PC-9 (cell line): ENCODE measurements at regions not wholly inside any gene's neighbourhood (a gene's known extent, or its start where the extent isn't known, plus 50 kb on each side); places are given as distances from the start of the nearest gene placed in this dataset.

Experiments
- BruUV-seq: library from RNA; stranded (reverse); fragments of 400-500 nt; replicated peaks from 2 replicates; lab custom pipeline; 2021; lab: Mats Ljungman, UMichigan
- CTCF ChIA-PET: fragments of 300-600 bp; sonication (Branson Sonifier 250); formaldehyde crosslinking; loops from one replicate; lab custom pipeline; 2022; ENCODE audit warnings: antibody characterized with exemption; lab: Charles Lee
- POLR2A ChIA-PET: fragments of 300-600 bp; sonication (Branson Sonifier 250); formaldehyde crosslinking; loops from one replicate; lab custom pipeline; 2022; ENCODE audit warnings: antibody characterized with exemption; ENCODE audit not compliant: unreplicated experiment; lab: Charles Lee
- DNase-seq, 2 experiments: peaks; one replicate each; pipeline versions ENCODE4 v3.0.0 to v3.0.0-alpha.2; 2015 to 2022; ENCODE audit warnings: mixed read lengths in 1 of 2
- H2AFZ ChIP-seq: fragments of 200-600 bp; sonication (generic); 2 replicates; pipeline ENCODE4 v1.8.1; 2017; ENCODE audit warnings: antibody characterized with exemption
- H3F3A ChIP-seq: fragments of 200-600 bp; sonication (generic); 2 replicates; pipeline ENCODE4 v1.8.1; 2017; ENCODE audit warnings: antibody characterized with exemption, mild to moderate bottlenecking, low read depth; ENCODE audit not compliant: insufficient read depth
- H3K27ac ChIP-seq: fragments of 200-600 bp; sonication (generic); 2 replicates; pipeline ENCODE4 v1.6.1; 2016; ENCODE audit warnings: mixed run types
- H3K27me3 ChIP-seq: fragments of 200-600 bp; sonication (generic); 2 replicates; pipeline ENCODE4 v1.6.1; 2016; ENCODE audit warnings: low read depth, mixed run types; ENCODE audit not compliant: insufficient read depth
- H3K36me3 ChIP-seq: fragments of 200-600 bp; sonication (generic); 2 replicates; pipeline ENCODE4 v1.6.1; 2016; ENCODE audit warnings: low read depth, mixed run types
- H3K4me1 ChIP-seq: fragments of 200-600 bp; sonication (generic); replicated peaks from 2 replicates; pipeline ENCODE4 v1.6.1; 2016; ENCODE audit warnings: mixed run types; ENCODE audit not compliant: insufficient read depth
- H3K4me2 ChIP-seq: fragments of 200-600 bp; sonication (generic); 2 replicates; pipeline ENCODE4 v1.6.1; 2017; ENCODE audit warnings: mixed run types
- H3K4me3 ChIP-seq: fragments of 200-600 bp; sonication (generic); 2 replicates; pipeline ENCODE4 v1.6.1; 2016; ENCODE audit warnings: mixed run types
- H3K79me2 ChIP-seq: fragments of 200-600 bp; sonication (generic); 2 replicates; pipeline ENCODE4 v1.6.1; 2017; ENCODE audit warnings: low read depth, mixed run types
- H3K9me2 ChIP-seq: fragments of 200-600 bp; sonication (generic); 2 replicates; pipeline ENCODE4 v1.8.1; 2017; ENCODE audit warnings: mild to moderate bottlenecking; ENCODE audit not compliant: insufficient read depth
- H3K9me3 ChIP-seq: fragments of 200-600 bp; sonication (generic); 2 replicates; pipeline ENCODE4 v1.8.1; 2016; ENCODE audit warnings: low read depth; ENCODE audit not compliant: insufficient read depth
- H4K20me1 ChIP-seq: fragments of 200-600 bp; sonication (generic); 2 replicates; pipeline ENCODE4 v1.8.1; 2017; ENCODE audit not compliant: insufficient read depth
- CTCF ChIP-seq: fragments of 200-600 bp; sonication (generic); conservative IDR thresholded peaks from 2 replicates; pipeline ENCODE4 v1.6.1; 2017; ENCODE audit warnings: mixed run types, antibody characterized with exemption, mild to moderate bottlenecking, moderate library complexity
- EZH2 ChIP-seq: fragments of 200-600 bp; sonication (generic); IDR thresholded peaks from 2 replicates; pipeline ENCODE4 v1.8.0; 2017; ENCODE audit warnings: antibody characterized with exemption, low read depth
- intact Hi-C: fragments of 100-400 bp; cut with micrococcal nuclease; formaldehyde crosslinking; loops from one replicate; pipeline ENCODE4 v1.10.0; 2022; ENCODE audit not compliant: unreplicated experiment

- no peak overlapping the region for H3K4me3 ChIP-seq
- H3K4me1 ChIP-seq: no peaks in the 10 kb centered on the region
- no peaks in the 10 kb centered on the region for H3F3A ChIP-seq
- no peak for DNase-seq
- BruUV-seq: no TSS peak
- CTCF ChIA-PET: no interaction called here
- TF ChIP-seq EZH2: no peak
- no peak for TF ChIP-seq CTCF
- H3K27ac ChIP-seq: no peak overlapping the region
- H3K79me2 ChIP-seq: no peaks in the 10 kb centered on the region
- H3K4me2 ChIP-seq: no peak overlapping the region
- H4K20me1 ChIP-seq: no peaks in the 10 kb centered on the region
- intact Hi-C loops: no loop called here
- H3K9me3 ChIP-seq: no peaks in the 10 kb centered on the region
- no peaks in the 10 kb centered on the region for H3K9me2 ChIP-seq
- no peak overlapping the region for H2AFZ ChIP-seq
- H3K27me3 ChIP-seq: no peaks in the 10 kb centered on the region
- POLR2A ChIA-PET: no interaction called here
- no peaks in the 10 kb centered on the region for H3K36me3 ChIP-seq
These were observed 556.4 kb upstream of the CCDC54 start for GRCh38 chr3:106820726-106821362.

GRCh38 chr3:106821801-106822200 lies 555.4 kb upstream of the CCDC54 start:
- Histone ChIP-seq H3K79me2 (no peaks in the 10 kb centered on the region), H3K9me3 (no peaks in the 10 kb centered on the region), H3F3A (no peaks in the 10 kb centered on the region), H3K27ac (no peak overlapping the region), H3K9me2 (no peaks in the 10 kb centered on the region), H3K27me3 (no peaks in the 10 kb centered on the region), H4K20me1 (no peaks in the 10 kb centered on the region), H3K4me3 (no peak overlapping the region), H3K36me3 (no peaks in the 10 kb centered on the region), H2AFZ (no peak overlapping the region), H3K4me2 (no peak overlapping the region), H3K4me1 (no peaks in the 10 kb centered on the region)
- CTCF ChIA-PET: no interaction called here
- DNase-seq: no peak
- intact Hi-C loops: no loop called here
- POLR2A ChIA-PET: no interaction called here
- no TSS peak for BruUV-seq
- TF ChIP-seq CTCF (no peak), EZH2 (no peak)

GRCh38 chr3:106822204-106822603 lies 555.0 kb upstream of the CCDC54 start:
- Histone ChIP-seq H3K27me3 (no peaks in the 10 kb centered on the region), H3K9me3 (no peaks in the 10 kb centered on the region), H3K4me2 (no peak overlapping the region), H3K4me3 (no peak overlapping the region), H3F3A (no peaks in the 10 kb centered on the region), H3K4me1 (no peaks in the 10 kb centered on the region), H3K9me2 (no peaks in the 10 kb centered on the region), H4K20me1 (no peaks in the 10 kb centered on the region), H3K36me3 (no peaks in the 10 kb centered on the region), H3K27ac (no peak overlapping the region), H2AFZ (no peak overlapping the region), H3K79me2 (no peaks in the 10 kb centered on the region)
- no peak for DNase-seq
- POLR2A ChIA-PET: no interaction called here
- CTCF ChIA-PET: no interaction called here
- intact Hi-C loops: no loop called here
- BruUV-seq: no TSS peak
- no peak for TF ChIP-seq CTCF
- TF ChIP-seq EZH2: no peak
